ENCODE measurements at regions not wholly inside any gene's neighbourhood (a gene's known extent, or its start where the extent isn't known, plus 50 kb on each side); places are given as distances from the start of the nearest gene placed in this dataset.

- no peak for TF ChIP-seq CTCF (IDR thresholded peaks at IDR 0.05; ENCODE audit: control extremely low read depth in 1 of 3, insufficient read depth in 1 of 3, low read depth in 1 of 3, low read length in 3 of 3)
- no peak for TF ChIP-seq CEBPB (IDR thresholded peaks at IDR 0.05; ENCODE audit: low read depth, low read length)
Observed at GRCh38 chr9:89865357-89865756, 260.5 kb downstream of the GADD45G start.

Data from H1 (cell line).